T-helper 2 cell treated with Interferon-gamma antibody and Interleukin-4, amounts not matched to agents 100 ng/mL and 5 ng/mL, for 36 hours (primary cell): ENCODE measurements at regions not wholly inside any gene's neighbourhood (a gene's known extent, or its start where the extent isn't known, plus 50 kb on each side); places are given as distances from the start of the nearest gene placed in this dataset.

Experiments used
- intact Hi-C: fragments of 100-400 bp; cut with micrococcal nuclease; formaldehyde crosslinking; loops from one replicate; pipeline ENCODE4 v1.15.1; 2023

DNA sequence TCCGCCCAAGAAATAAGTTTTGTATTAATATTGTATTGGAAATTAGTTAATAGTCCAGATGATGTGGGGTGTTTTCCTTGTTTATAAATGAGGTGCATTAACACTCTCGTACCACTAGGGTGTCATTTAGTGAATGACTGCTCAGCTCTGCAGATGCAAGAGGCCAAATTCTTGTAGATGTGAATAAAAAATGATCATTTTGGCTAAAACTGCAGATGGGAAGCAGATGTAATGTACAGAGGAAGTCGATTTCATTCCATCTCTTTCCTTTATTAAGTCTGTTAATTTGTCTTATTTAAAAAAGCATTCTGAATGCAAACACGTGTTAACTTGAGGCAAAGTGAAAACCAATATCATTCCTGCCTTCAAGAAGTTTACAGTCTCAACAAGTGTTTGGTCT is 108.1 kb downstream of the DHX15 start:
- intact Hi-C loops: loop anchor here (10.0 kb wide), 1 partner anchor 1141 kb away; no protein-coding TSS in a partner anchor

DNA sequence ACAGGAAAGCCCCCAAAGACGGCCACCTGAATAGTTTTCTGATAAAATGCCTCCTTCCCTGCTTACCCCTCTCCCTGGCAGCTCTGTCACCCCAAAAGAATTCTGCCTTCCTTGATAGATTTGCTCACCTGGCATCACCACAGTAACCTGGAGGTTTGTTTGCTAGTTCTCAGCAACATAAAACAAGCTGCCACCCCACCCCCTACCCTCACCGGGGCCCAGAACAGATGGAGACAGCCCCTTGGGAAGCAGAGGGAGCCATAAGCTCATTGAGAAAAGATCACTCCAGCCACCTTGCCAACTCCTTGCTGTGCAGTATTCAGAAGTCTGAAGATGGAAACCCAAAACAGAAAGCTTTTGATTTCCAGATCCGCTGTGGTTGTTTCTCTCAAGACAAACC is 108.6 kb downstream of the DHX15 start:
- intact Hi-C loops: loop anchor here (10.0 kb wide), 1 partner anchor 1141 kb away; no protein-coding TSS in a partner anchor

DNA sequence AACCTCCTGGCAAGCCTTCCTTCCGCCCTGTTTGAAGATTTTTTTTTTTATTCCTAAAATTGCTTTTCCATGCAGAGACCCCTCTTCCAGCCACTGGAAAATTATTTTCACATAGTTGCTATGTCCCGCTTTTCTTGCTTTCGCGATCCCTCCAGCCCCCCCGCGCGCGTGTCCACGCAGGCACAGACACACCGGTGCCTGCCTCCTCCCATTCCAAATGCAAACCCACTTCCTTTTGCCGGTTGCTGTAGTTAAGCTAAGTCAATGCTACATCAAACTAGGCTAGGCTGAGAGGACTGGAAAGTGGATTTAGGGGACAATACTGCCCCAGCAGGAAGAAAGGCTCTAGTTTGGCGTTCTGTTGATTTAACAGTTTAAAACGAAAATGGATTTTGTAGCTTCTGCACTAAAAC is 111.0 kb downstream of the DHX15 start:
- intact Hi-C loops: loop anchor here (2.0 to 10.0 kb wide), 2 partner anchors 111 to 1139 kb away; partner anchors contain the start of gene DHX15

DNA sequence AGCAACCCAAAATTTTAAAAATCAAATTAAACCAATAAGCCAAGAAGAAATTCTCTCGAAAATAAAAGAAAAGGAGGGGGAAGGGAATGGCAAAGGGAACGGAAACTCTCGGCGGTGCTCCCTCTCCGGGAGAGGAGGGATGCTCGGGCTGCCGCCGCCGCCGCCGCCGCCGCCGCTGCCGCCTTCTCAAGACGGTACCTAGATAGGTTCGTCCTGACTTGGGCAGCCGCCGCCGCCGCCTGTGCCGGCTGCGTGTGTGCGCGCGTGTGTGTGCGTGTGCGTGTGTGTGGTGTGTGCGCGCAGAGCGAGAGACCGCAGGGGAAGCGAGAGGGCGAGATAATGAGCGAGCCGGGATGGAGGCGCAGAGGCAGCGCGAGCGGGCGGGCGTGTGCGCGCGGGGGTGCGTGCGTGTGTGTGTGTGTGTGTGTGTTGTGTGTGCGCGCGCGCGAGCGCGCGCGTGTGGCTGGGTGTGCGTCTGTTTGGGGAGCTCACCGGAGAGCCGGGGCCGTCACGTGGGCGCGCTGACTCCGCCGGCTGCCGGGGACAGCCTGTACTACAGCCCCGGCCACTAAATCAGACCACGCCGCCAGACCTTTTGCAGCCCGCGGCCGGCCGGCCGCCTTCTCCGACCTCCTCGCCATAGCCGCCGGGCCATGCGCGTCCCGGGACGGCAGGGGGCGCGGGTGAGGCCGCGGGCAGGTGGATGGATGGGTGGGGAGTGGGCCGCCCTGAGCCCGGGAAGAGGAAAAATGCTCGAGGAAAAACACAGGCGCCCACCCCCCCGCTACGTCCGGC is 111.6 kb downstream of the DHX15 start:
- intact Hi-C loops: loop anchor here (2.0 to 10.0 kb wide), 2 partner anchors 112 to 1138 kb away; partner anchors contain the start of gene DHX15

DNA sequence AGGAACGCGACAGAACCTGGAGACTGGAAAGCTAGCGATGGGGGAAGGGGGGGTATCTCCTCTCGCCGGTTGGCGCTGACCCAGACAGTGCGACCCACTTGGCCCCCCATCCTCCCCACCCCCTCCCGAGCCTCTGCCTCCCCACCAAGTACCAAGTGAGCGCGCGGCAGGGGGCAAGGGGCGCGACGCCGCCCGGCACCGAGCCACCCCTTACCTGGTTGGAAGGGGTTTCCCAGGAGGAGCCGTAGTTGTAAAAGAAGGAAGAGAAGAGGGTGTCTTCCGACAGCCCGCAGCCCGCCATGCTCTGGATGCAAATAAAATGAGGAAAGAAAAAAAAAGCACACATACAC is 112.2 kb downstream of the DHX15 start:
- intact Hi-C loops: loop anchor here (2.0 to 10.0 kb wide), 2 partner anchors 113 to 1137 kb away; partner anchors contain the start of gene DHX15

GRCh38 chr4:24471486-24472160 is 112.7 kb downstream of the DHX15 start:
- intact Hi-C loops: loop anchor here (2.0 to 10.0 kb wide), 2 partner anchors 113 to 1137 kb away; partner anchors contain the start of gene DHX15

- intact Hi-C loops: loop anchor here (10.0 kb wide), 1 partner anchor 1136 kb away; no protein-coding TSS in a partner anchor
These were observed 113.5 kb downstream of the DHX15 start for GRCh38 chr4:24470666-24471485.

DNA sequence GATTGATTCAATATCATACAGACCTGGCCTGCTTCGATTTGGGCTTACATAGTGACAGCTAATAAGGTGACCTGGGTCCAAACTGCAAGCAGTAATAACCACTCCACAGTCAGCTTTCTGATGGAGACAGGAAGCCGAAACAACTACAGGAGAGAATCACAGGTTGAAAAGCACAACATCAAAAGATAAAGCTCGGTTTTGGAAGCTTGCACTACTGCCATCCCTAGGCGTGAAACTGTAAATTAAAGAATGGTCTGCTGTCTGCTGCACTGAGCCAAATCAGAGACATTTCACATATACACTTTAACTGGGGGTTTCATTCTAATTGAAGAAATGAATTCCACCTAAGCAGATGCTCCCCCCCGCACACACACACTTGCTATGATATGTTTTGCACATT is 116.3 kb downstream of the DHX15 start:
- intact Hi-C loops: no loop called here

DNA sequence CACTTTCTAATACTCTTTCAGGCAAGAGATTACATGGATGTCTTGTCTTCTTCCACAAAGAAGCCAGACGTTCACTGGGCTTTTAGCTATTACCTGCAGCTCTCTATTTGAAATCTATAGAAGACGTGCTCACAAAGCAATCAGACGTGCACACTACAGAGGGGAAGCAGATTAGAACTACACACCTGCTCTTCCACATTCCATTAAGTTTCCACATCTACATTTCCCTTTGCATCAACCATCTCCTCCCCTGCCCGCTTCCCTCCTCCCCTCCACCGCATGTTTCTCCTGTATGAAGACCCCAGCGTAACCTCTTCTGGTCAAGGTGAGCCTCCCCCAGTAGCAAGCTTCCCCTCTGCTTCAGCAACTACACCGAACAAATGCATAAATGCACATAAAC is 119.8 kb downstream of the DHX15 start:
- intact Hi-C loops: no loop called here

DNA sequence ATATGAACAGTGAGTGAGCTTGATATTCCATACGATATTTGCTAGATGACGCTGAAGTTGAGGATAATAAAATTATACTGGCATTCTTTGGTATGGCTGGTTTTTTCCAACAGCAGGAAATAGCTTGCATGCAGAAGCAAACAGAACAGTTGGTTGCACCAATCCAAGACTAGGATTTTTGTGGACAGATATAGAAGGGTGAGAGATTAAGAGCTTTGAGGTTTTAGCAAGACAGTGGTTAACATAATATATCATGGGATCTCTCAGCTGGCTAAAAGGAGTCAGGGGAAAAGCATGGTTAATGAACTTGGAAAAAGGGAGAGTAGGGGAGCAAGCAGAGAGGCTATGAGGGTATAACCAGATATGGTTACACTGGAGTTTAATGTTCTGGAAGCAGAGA is 127.9 kb downstream of the DHX15 start:
- intact Hi-C loops: no loop called here

- intact Hi-C loops: no loop called here
These were observed 130.4 kb downstream of the DHX15 start for GRCh38 chr4:24453951-24454350.

GRCh38 chr4:24451870-24452269 is 132.5 kb downstream of the DHX15 start:
- intact Hi-C loops: no loop called here

DNA sequence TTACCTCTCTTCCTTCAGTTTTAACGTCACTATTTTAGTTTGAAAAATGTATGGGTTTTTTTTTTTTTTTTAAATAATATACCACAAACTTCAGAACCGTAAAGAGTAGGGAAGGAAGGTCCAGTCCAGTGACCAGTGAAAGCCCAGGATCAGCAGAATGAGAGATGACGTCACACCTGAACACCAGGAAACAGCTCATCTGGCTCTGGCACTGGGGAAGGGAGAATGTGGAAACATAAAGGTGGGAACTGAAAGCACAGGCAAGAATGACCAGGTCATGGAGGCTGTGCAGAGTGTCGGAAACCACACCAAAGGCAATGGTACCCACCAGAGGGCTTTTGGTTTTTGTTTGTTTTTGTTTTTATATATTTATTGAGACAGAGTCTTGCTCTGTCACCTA is 141.2 kb downstream of the DHX15 start:
- intact Hi-C loops: no loop called here

GRCh38 chr4:24440765-24441164 is 143.6 kb downstream of the DHX15 start:
- intact Hi-C loops: no loop called here

DNA sequence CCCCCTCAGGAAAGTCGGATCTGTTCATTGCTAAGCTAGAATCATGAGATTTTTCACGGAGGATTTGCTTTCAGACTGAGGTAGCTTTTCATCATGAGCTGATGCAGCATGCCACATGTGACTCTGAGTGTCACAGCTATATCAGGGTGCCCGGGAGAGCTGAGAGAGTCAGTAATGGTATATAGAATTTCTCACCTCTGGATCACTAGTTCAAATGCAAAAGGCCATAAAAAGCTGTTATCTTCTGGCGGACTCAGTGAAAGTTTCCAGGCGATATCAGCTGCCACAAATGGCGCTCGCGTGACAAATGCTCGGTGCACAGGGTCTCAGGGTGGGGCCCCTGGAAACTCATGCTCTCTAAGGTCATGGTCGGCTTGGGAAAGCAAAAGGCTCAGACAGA is 150.1 kb downstream of the DHX15 start:
- intact Hi-C loops: no loop called here

DNA sequence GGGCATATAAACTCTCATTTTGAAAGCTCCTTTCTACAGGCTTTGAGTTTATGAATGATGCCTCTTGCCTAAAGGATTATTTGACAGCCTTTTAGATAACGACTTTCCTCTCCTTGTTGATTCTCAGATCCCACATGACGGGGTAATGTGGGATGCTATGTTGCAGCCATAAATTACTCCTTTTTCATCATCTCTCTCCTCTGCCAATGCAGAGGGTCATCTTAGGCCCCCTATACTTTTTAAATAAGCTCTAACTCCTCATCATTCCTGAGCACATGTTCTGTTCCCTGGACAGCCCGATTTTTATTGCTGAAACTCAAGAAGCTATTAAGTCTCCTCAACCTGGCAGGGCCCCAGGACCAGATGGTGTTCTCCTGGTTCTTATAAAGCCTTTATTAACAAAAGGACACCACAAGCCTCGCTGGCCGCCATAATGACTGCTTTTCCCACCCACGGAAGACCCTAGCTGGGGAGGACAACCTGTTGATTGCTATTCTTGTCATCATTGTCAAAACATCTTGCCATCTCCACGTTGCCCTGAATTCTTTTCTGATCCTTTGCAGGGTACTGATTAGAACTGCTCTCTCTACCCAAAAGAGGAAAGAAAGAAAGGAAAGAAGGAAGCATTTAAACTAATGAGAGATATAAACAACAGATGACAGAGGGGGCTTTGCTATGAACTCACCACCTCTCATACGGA is 150.7 kb downstream of the DHX15 start:
- intact Hi-C loops: no loop called here

DNA sequence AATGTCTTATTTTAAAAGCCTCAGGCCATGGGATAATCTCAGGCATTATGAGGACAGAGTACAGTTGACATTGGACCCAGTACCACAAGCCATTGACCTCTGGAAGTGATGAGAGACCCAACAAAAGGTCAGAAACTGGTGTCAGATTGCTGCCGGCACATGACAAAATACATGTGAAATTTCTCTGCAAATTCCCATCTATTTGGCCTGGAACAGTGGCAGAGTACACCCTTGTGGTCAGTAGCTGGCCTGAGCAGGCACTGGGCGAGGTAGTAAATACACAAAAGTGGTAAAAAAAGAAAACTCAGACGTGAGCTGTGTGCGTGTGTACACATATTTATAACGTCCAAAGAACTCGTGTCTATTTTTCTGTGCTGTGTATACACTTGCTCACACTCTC is 155.5 kb downstream of the DHX15 start:
- intact Hi-C loops: no loop called here

DNA sequence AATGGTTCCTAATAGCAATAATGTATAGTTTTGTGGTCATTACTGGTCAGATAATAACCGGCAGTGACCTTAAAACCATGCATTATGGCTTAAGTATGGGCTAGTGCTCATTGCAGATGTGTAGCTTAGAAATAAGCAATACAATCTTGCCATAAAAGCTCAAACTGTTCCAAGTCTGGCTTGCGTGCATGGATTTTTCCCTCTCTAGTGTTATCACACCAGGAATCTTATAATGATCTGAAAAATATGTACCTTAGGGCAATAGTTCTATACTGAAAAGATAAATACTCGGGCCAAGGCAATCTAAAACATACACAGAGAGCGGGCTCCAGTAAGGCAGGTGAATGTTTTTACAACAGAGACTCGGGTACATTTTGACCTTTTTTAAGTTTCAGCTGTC is 157.8 kb downstream of the DHX15 start:
- intact Hi-C loops: no loop called here

DNA sequence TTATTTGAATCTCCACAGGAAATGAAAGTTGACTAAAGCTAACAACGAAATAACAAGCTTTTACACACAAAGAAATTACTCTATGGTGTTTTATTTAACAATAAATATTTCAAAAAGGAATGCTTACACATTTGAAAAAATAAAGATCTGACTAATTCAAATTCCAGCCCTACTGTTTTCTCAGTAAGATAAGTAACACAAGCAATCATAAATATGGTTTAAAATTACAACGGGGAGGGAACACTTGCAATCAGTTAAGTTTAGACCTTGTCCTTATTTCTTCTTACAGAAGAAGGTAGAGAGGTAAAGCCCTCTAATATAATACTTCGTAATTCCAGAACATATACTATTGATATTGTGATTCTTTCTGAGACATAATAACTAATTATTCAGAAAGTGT is 158.5 kb downstream of the DHX15 start:
- intact Hi-C loops: no loop called here

- intact Hi-C loops: no loop called here
These were observed 160.7 kb downstream of the DHX15 start for GRCh38 chr4:24423670-24424069.

- intact Hi-C loops: no loop called here
These were observed 161.7 kb downstream of the DHX15 start for GRCh38 chr4:24422644-24423043.
